ENCODE measurements at regions not wholly inside any gene's neighbourhood (a gene's known extent, or its start where the extent isn't known, plus 50 kb on each side); places are given as distances from the start of the nearest gene placed in this dataset.

DNA sequence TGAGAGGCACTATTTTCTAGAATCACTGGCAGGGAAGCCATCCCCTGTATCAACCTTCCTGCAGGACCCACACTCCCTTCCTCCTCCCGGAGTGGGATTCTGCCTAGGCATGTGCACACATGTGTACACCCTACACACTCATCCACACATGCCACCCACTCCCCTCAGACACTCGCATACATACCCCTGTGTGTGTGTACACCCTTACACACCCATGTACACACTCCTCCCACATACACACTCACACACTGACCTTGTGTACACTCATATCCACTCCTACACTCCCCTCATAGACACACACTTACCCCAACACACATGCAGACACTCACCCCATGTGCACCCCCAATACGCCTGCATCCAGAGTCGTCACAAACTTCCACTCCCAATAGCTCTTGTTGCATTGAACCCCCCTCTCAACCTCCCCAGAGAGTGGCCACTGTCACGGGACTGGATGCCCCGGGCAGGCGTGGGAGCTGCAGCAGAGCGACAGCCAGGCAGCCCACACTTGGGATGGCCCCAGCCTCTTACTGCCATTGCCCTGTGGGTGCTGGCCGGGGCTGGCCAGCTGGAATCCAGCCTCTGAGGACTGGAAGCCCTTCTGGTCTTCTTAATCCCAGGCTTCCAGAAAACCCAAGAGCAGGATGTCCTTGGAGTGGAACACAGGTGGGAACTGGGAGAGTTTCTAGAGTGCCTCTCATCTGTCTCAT is 251.0 kb downstream of the LOXHD1 start:
- Mint-ChIP-seq H3K4me3 (no peak overlapping the region), H3K4me1 (no peaks in the 10 kb centered on the region), H3K36me3 (ENCODE audit: low read depth) (no peaks in the 10 kb centered on the region), H3K9me3 (no peaks in the 10 kb centered on the region), H3K27ac (no peak overlapping the region), H3K27me3 (peaks cover 12% of the 10 kb centered on the region)
- CTCF ChIA-PET, result no interaction called here
- POLR2A ChIA-PET, result no interaction called here
- intact Hi-C loops (cut with micrococcal nuclease), result no loop called here
- DNase-seq (no peak), ATAC-seq (ENCODE audit: low read depth) (no peak)
- TF ChIP-seq CTCF (IDR thresholded peaks at IDR 0.05), result no peak

DNA sequence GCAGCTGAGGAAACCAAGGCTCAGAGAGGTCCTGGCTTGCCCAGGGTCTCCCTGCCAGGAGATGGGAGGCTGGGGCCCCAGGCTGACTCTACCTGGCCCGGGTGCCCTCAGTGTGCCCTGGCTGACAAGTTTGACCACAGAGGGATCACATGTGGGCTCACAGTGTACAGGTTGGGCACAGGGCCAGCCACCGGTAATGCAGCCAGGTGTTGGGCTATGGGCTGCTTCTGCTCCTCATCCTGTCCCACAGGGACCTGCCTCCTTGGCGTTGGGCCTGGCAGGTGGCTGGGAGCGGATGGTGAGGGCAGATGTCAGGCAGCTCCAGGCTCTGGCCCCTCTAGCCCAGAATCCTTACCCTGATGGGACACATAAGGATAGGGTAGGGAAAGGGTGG is 250.5 kb downstream of the LOXHD1 start:
- ATAC-seq (ENCODE audit: low read depth), result no peak
- ChIA-PET CTCF (no interaction called here), POLR2A (no interaction called here)
- no peaks in the 10 kb centered on the region for H3K36me3 Mint-ChIP-seq (ENCODE audit: low read depth)
- H3K27ac Mint-ChIP-seq, result no peak overlapping the region
- no peak for DNase-seq
- no peaks in the 10 kb centered on the region for H3K4me1 Mint-ChIP-seq
- H3K27me3 Mint-ChIP-seq, result peaks cover 12% of the 10 kb centered on the region
- no peak for TF ChIP-seq CTCF (IDR thresholded peaks at IDR 0.05)
- intact Hi-C loops (cut with micrococcal nuclease), result no loop called here
- H3K4me3 Mint-ChIP-seq, result no peak overlapping the region
- no peaks in the 10 kb centered on the region for H3K9me3 Mint-ChIP-seq

- Mint-ChIP-seq H3K27me3 (peaks cover 12% of the 10 kb centered on the region), H3K4me3 (no peak overlapping the region), H3K4me1 (no peaks in the 10 kb centered on the region), H3K27ac (no peak overlapping the region), H3K9me3 (no peaks in the 10 kb centered on the region), H3K36me3 (ENCODE audit: low read depth) (no peaks in the 10 kb centered on the region)
- TF ChIP-seq CTCF (IDR thresholded peaks at IDR 0.05), result no peak
- no peak for ATAC-seq (ENCODE audit: low read depth)
- no peak for DNase-seq
- ChIA-PET POLR2A (no interaction called here), CTCF (no interaction called here)
- intact Hi-C loops (cut with micrococcal nuclease), result no loop called here
Measured at GRCh38 chr18:46407486-46408166, 249.4 kb downstream of the LOXHD1 start.

DNA sequence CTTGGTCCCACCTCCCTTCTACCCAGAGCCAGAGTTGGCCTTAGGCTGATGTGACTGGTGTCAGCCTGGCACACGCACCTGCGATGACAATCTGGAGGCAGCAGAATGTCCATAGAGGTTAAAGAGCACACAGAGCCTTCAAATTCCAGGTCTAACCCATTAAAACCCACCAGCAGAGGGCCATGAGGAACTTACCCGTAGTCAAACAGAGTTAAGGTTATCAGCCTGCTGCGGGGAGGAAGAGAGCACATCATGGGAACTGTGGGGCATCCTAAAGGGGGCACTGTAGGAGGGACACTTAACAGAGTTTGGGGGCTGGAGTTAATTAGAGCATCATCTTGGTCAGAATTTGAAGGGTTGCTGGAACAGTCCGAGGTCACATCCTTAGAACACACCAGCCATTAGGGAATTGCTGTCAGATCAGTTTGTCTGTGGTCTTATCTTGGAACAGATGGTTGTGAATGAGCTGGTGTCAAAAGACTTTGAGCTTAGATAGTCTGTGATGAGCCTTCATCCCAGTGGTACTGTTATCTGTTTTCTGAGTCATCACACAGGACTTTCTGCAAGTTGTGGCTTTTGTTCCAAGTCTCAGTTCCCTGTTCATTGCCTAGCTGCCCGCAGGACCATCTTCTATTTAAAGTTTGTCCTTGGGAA is 248.6 kb downstream of the LOXHD1 start:
- no peak overlapping the region for H3K27ac Mint-ChIP-seq
- DNase-seq, result no peak
- H3K27me3 Mint-ChIP-seq, result peaks cover 12% of the 10 kb centered on the region
- CTCF ChIA-PET, result no interaction called here
- H3K36me3 Mint-ChIP-seq (ENCODE audit: low read depth), result no peaks in the 10 kb centered on the region
- intact Hi-C loops (cut with micrococcal nuclease), result no loop called here
- ATAC-seq (ENCODE audit: low read depth), result no peak
- no peak overlapping the region for H3K4me3 Mint-ChIP-seq
- H3K9me3 Mint-ChIP-seq, result no peaks in the 10 kb centered on the region
- H3K4me1 Mint-ChIP-seq, result no peaks in the 10 kb centered on the region
- POLR2A ChIA-PET, result no interaction called here
- TF ChIP-seq CTCF (IDR thresholded peaks at IDR 0.05), result no peak

GRCh38 chr18:46411191-46411828 is 245.7 kb downstream of the LOXHD1 start:
- H3K27me3 Mint-ChIP-seq, result peaks cover 8% of the 10 kb centered on the region
- CTCF ChIA-PET, result no interaction called here

More at GRCh38 chr18:46411191-46411828, 245.7 kb downstream of the LOXHD1 start:
- no peak for DNase-seq
- no peak overlapping the region for H3K4me3 Mint-ChIP-seq
- H3K4me1 Mint-ChIP-seq, result no peaks in the 10 kb centered on the region
- H3K27ac Mint-ChIP-seq, result no peak overlapping the region
- no peak for TF ChIP-seq CTCF (IDR thresholded peaks at IDR 0.05)
- no peak for ATAC-seq (ENCODE audit: low read depth)
- intact Hi-C loops (cut with micrococcal nuclease), result no loop called here
- no peaks in the 10 kb centered on the region for H3K9me3 Mint-ChIP-seq
- POLR2A ChIA-PET, result no interaction called here
- H3K36me3 Mint-ChIP-seq (ENCODE audit: low read depth), result no peaks in the 10 kb centered on the region

Data from activated B cell treated with CpG ODN at 0.5 μM for 24 hours (primary cell).